Loucy (cell line): ENCODE measurements at regions not wholly inside any gene's neighbourhood (a gene's known extent, or its start where the extent isn't known, plus 50 kb on each side); places are given as distances from the start of the nearest gene placed in this dataset.

Experiments
- H2AFZ ChIP-seq: fragments of 200-600 bp; sonication (generic); 2 replicates; pipeline ENCODE4 v1.6.0; 2016; ENCODE audit warnings: antibody characterized with exemption, mild to moderate bottlenecking, low read length, moderate library complexity
- H3F3A ChIP-seq: fragments of 200-600 bp; 2 replicates; pipeline ENCODE4 v1.6.0; 2016; ENCODE audit warnings: antibody characterized with exemption, low read depth, mild to moderate bottlenecking
- H3K27me3 ChIP-seq: fragments of 200-600 bp; sonication (generic); 2 replicates; pipeline ENCODE4 v1.6.1; 2014; ENCODE audit warnings: low read length, mild to moderate bottlenecking; ENCODE audit not compliant: insufficient read depth, poor library complexity, severe bottlenecking
- H3K36me3 ChIP-seq: fragments of 200-600 bp; sonication (generic); 2 replicates; pipeline ENCODE4 v1.6.1; 2016; ENCODE audit warnings: low read length; ENCODE audit not compliant: insufficient read depth
- H3K4me1 ChIP-seq: fragments of 200-600 bp; sonication (generic); 2 replicates; pipeline ENCODE4 v1.5.1; 2014; ENCODE audit warnings: low read length, mild to moderate bottlenecking; ENCODE audit not compliant: insufficient read depth, poor library complexity, severe bottlenecking
- H3K4me2 ChIP-seq: fragments of 200-600 bp; sonication (generic); 2 replicates; pipeline ENCODE4 v1.6.0; 2014; ENCODE audit warnings: antibody characterized with exemption, low read length, low read depth, mild to moderate bottlenecking; ENCODE audit not compliant: poor library complexity, severe bottlenecking
- H3K4me3 ChIP-seq: fragments of 200-600 bp; sonication (generic); 2 replicates; pipeline ENCODE4 v1.5.1; 2014; ENCODE audit warnings: low read length, mild to moderate bottlenecking, mixed read lengths; ENCODE audit not compliant: poor library complexity, severe bottlenecking
- H3K79me2 ChIP-seq: fragments of 200-600 bp; sonication (generic); 2 replicates; pipeline ENCODE4 v1.6.1; 2014; ENCODE audit warnings: low read length; ENCODE audit not compliant: insufficient read depth
- H3K9ac ChIP-seq: fragments of 200-600 bp; sonication (generic); 2 replicates; pipeline ENCODE4 v1.6.0; 2014; ENCODE audit warnings: mild to moderate bottlenecking, low read depth, low read length, moderate library complexity; ENCODE audit not compliant: poor library complexity, severe bottlenecking
- H3K9me2 ChIP-seq: fragments of 200-600 bp; sonication (generic); replicated peaks from 2 replicates; pipeline ENCODE4 v1.6.1; 2016; ENCODE audit warnings: low read depth, low read length, mixed read lengths
- H3K9me3 ChIP-seq: fragments of 200-600 bp; sonication (generic); 2 replicates; pipeline ENCODE4 v1.6.1; 2014; ENCODE audit warnings: mild to moderate bottlenecking, antibody characterized with exemption, low read length, low read depth; ENCODE audit not compliant: insufficient read depth
- H4K20me1 ChIP-seq: fragments of 200-600 bp; sonication (generic); 2 replicates; pipeline ENCODE4 v1.6.0; 2014; ENCODE audit warnings: antibody characterized with exemption, low read length, mild to moderate bottlenecking; ENCODE audit not compliant: insufficient read depth, poor library complexity, severe bottlenecking
- CTCF ChIP-seq: fragments of 200-600 bp; sonication (generic); conservative IDR thresholded peaks from 2 replicates; pipeline ENCODE4 v1.5.1; 2014; ENCODE audit warnings: mild to moderate bottlenecking, antibody characterized with exemption, low read length
- EZH2phosphoT487 ChIP-seq: fragments of 200-600 bp; IDR thresholded peaks from 2 replicates; pipeline ENCODE4 v1.6.1; 2018; ENCODE audit warnings: antibody characterized with exemption, mild to moderate bottlenecking, moderate library complexity, borderline replicate concordance

GRCh38 chr14:44154874-44155273, 352.2 kb downstream of the FSCB start:
- no peak for TF ChIP-seq EZH2phosphoT487
- no peak for TF ChIP-seq CTCF
- no peak overlapping the region for H3K4me3 ChIP-seq
- H4K20me1 ChIP-seq, result no peaks in the 10 kb centered on the region
- no peak overlapping the region for H2AFZ ChIP-seq
- no peaks in the 10 kb centered on the region for H3K4me1 ChIP-seq
- H3K4me2 ChIP-seq, result no peak overlapping the region
- no peaks in the 10 kb centered on the region for H3F3A ChIP-seq
- H3K36me3 ChIP-seq, result no peaks in the 10 kb centered on the region
- no peak overlapping the region for H3K9ac ChIP-seq
- no peaks in the 10 kb centered on the region for H3K79me2 ChIP-seq
- H3K9me3 ChIP-seq, result no peaks in the 10 kb centered on the region
- no peaks in the 10 kb centered on the region for H3K9me2 ChIP-seq
- no peaks in the 10 kb centered on the region for H3K27me3 ChIP-seq

- no peaks in the 10 kb centered on the region for H3F3A ChIP-seq
- H3K9me3 ChIP-seq, result no peaks in the 10 kb centered on the region
- no peak overlapping the region for H3K4me2 ChIP-seq
- no peaks in the 10 kb centered on the region for H4K20me1 ChIP-seq
- no peak overlapping the region for H3K9ac ChIP-seq
- no peaks in the 10 kb centered on the region for H3K27me3 ChIP-seq
- H2AFZ ChIP-seq, result no peak overlapping the region
- no peak for TF ChIP-seq CTCF
- no peak for TF ChIP-seq EZH2phosphoT487
- H3K9me2 ChIP-seq, result no peaks in the 10 kb centered on the region
- no peaks in the 10 kb centered on the region for H3K36me3 ChIP-seq
- H3K4me3 ChIP-seq, result no peak overlapping the region
- no peaks in the 10 kb centered on the region for H3K79me2 ChIP-seq
- H3K4me1 ChIP-seq, result no peaks in the 10 kb centered on the region
These were observed 352.6 kb downstream of the FSCB start for GRCh38 chr14:44154446-44154845.

GRCh38 chr14:44151130-44151820, 355.8 kb downstream of the FSCB start:
- H2AFZ ChIP-seq, result no peak overlapping the region
- H3K79me2 ChIP-seq, result no peaks in the 10 kb centered on the region
- no peak overlapping the region for H3K4me2 ChIP-seq
- no peaks in the 10 kb centered on the region for H3F3A ChIP-seq
- H3K36me3 ChIP-seq, result no peaks in the 10 kb centered on the region
- H3K9me3 ChIP-seq, result no peaks in the 10 kb centered on the region
- no peaks in the 10 kb centered on the region for H3K9me2 ChIP-seq
- TF ChIP-seq CTCF (no peak), EZH2phosphoT487 (no peak)
- H4K20me1 ChIP-seq, result no peaks in the 10 kb centered on the region
- H3K9ac ChIP-seq, result no peak overlapping the region
- no peak overlapping the region for H3K4me3 ChIP-seq
- H3K27me3 ChIP-seq, result no peaks in the 10 kb centered on the region
- no peaks in the 10 kb centered on the region for H3K4me1 ChIP-seq
